K562 (cell line): ENCODE measurements at regions not wholly inside any gene's neighbourhood (a gene's known extent, or its start where the extent isn't known, plus 50 kb on each side); places are given as distances from the start of the nearest gene placed in this dataset.

Experiments
- ATAC-seq: fragments of 200-7000 bp; cut with Tn5 transposase; 3 replicates; pipeline ENCODE4 v1.9.1; 2020; ENCODE audit warnings: moderate library complexity
- BruUV-seq: library from RNA; stranded (reverse); fragments of 400-500 nt; replicated peaks from 2 replicates; lab custom pipeline; 2021; lab: Mats Ljungman, UMichigan
- CTCF ChIA-PET: fragments of 300-600 bp; formaldehyde crosslinking; extraction: SDS; loops from one replicate; lab custom pipeline; 2021; ENCODE audit warnings: low intra/inter-chr PET ratio; lab: Yijun Ruan, JAX
- POLR2A ChIA-PET: fragments of 300-600, 350-650 bp; sonication (Branson Sonifier 250); formaldehyde crosslinking; extraction: SDS; loops from one replicate; lab custom pipeline; 2021; ENCODE audit warnings: antibody characterized with exemption, inconsistent platforms; lab: Yijun Ruan, JAX
- DNase-seq, 4 experiments: peaks; one replicate each; pipeline versions ENCODE4 v3.0.0 to v3.0.0-alpha.2; 2011 to 2018; ENCODE audit warnings: low spot score in 3 of 4, mixed read lengths in 3 of 4; ENCODE audit errors: extremely low read depth in 1 of 4
- FAIRE-seq: peaks from 2 replicates; lab custom pipeline; 2011; peaks lifted over from hg19 to GRCh38; lab: Jason Lieb, UNC
- H2AFZ ChIP-seq: 2 replicates; pipeline ENCODE4 v1.6.0; 2011; ENCODE audit warnings: low read depth, low read length, control low read depth, inconsistent platforms
- H3K27ac ChIP-seq: fragments of 200-600 bp; 3 replicates; pipeline ENCODE4 v1.8.0; 2011; ENCODE audit warnings: low read depth, mild to moderate bottlenecking, control low read depth, inconsistent platforms, low read length, moderate library complexity, mixed read lengths; ENCODE audit errors: extremely low read depth
- H3K27me3 ChIP-seq, 2 experiments: fragments of 300-600 bp in 1 of 2; 2 replicates in 1 of 2; 3 replicates in 1 of 2; pipeline versions ENCODE4 v1.6.0 to v1.8.0; 2011; ENCODE audit warnings: inconsistent platforms in 2 of 2, low read length in 2 of 2, mild to moderate bottlenecking in 1 of 2, mixed read lengths in 1 of 2, moderate library complexity in 1 of 2; ENCODE audit not compliant: control insufficient read depth in 2 of 2, insufficient read depth in 2 of 2
- H3K36me3 ChIP-seq: fragments of 300-600 bp; 3 replicates; pipeline ENCODE4 v1.8.0; 2011; ENCODE audit warnings: mild to moderate bottlenecking, low read length, inconsistent platforms; ENCODE audit not compliant: control insufficient read depth, insufficient read depth
- H3K4me1 ChIP-seq, 2 experiments: fragments of 200-600 bp in 1 of 2; replicated peaks in 1 of 2; 2 replicates in 1 of 2; 3 replicates in 1 of 2; pipeline versions ENCODE4 v1.5.1 to v1.8.0; 2011; ENCODE audit warnings: inconsistent platforms in 2 of 2, low read length in 2 of 2, mild to moderate bottlenecking in 1 of 2, mixed read lengths in 1 of 2, moderate library complexity in 1 of 2; ENCODE audit not compliant: control insufficient read depth in 2 of 2, insufficient read depth in 2 of 2
- H3K4me2 ChIP-seq: 2 replicates; pipeline ENCODE4 v1.6.1; 2011; ENCODE audit warnings: low read length, control low read depth, inconsistent platforms, mixed read lengths; ENCODE audit not compliant: insufficient read depth
- H3K4me3 ChIP-seq: fragments of 200-600 bp; sonication (generic), shearing (Covaris generic); 2 replicates; pipeline ENCODE4 v1.5.1; 2016; ENCODE audit warnings: control low read depth, inconsistent platforms
- H3K79me2 ChIP-seq: fragments of 200-600 bp; 3 replicates; pipeline ENCODE4 v1.8.0; 2011; ENCODE audit warnings: low read length, inconsistent platforms; ENCODE audit not compliant: control insufficient read depth, insufficient read depth
- H3K9ac ChIP-seq, 2 experiments: 2 replicates each; pipeline versions ENCODE4 v1.6.0 to v1.6.1; 2011; ENCODE audit warnings: low read depth in 2 of 2, low read length in 2 of 2, control low read depth in 1 of 2, inconsistent platforms in 1 of 2, mild to moderate bottlenecking in 1 of 2, mixed read lengths in 1 of 2; ENCODE audit not compliant: insufficient read depth in 1 of 2
- H3K9me1 ChIP-seq: one replicate; pipeline ENCODE4 v1.6.0; 2011; ENCODE audit warnings: inconsistent platforms, mild to moderate bottlenecking, low read length, moderate library complexity; ENCODE audit not compliant: control insufficient read depth, insufficient read depth
- H3K9me3 ChIP-seq: replicated peaks from 2 replicates; pipeline ENCODE4 v1.5.1; 2011; ENCODE audit warnings: low read depth, low read length, inconsistent platforms; ENCODE audit not compliant: control insufficient read depth, insufficient read depth
- H4K20me1 ChIP-seq: replicated peaks from 2 replicates; pipeline ENCODE4 v1.6.1; 2011; ENCODE audit warnings: low read length, inconsistent platforms, mixed read lengths; ENCODE audit not compliant: control insufficient read depth, insufficient read depth
- ARID3B ChIP-seq: fragments of 250-450 bp; sonication (Bioruptor Pico); IDR thresholded peaks from 2 replicates; pipeline ENCODE4 v1.4.0; 2020; ENCODE audit warnings: borderline replicate concordance
- GATAD2A ChIP-seq: fragments of 450-650 bp; IDR thresholded peaks from 2 replicates; pipeline ENCODE4 v1.6.1; 2017
- HDAC8 ChIP-seq: fragments of 450-650 bp; IDR thresholded peaks from 2 replicates; pipeline ENCODE4 v1.6.1; 2016; ENCODE audit warnings: mild to moderate bottlenecking, missing genetic modification characterization, moderate library complexity, missing compliant biosample characterization
- HMBOX1 ChIP-seq: sonication (generic); IDR thresholded peaks from 2 replicates; pipeline ENCODE4 v1.6.1; 2016
- HNRNPK ChIP-seq: fragments of 200-400 bp; formaldehyde crosslinking; IDR thresholded peaks from one replicate; pipeline ENCODE4 v1.6.1; 2018; ENCODE audit warnings: mild to moderate bottlenecking, low read depth, low read length; ENCODE audit not compliant: poor library complexity, severe bottlenecking
- KLF16 ChIP-seq: IDR thresholded peaks from 2 replicates; pipeline ENCODE4 v1.6.1; 2016; ENCODE audit warnings: antibody characterized with exemption
- MCM3 ChIP-seq: fragments of 450-650 bp; IDR thresholded peaks from 2 replicates; pipeline ENCODE4 v1.6.1; 2016
- MECOM ChIP-seq: fragments of 250-450 bp; sonication (Bioruptor Pico); IDR thresholded peaks from 2 replicates; pipeline ENCODE4 v1.8.0; 2022; ENCODE audit warnings: inconsistent platforms
- NRF1 ChIP-seq, 2 experiments: fragments of 450-650 bp; IDR thresholded peaks in 1 of 2; conservative IDR thresholded peaks in 1 of 2; 2 replicates each; pipeline ENCODE4 v1.6.1; 2014; ENCODE audit warnings: mild to moderate bottlenecking in 2 of 2
- POLR2AphosphoS5 ChIP-seq: IDR thresholded peaks from 2 replicates; pipeline ENCODE4 v1.6.1; 2011; ENCODE audit warnings: mild to moderate bottlenecking, low read depth, low read length, moderate library complexity; ENCODE audit not compliant: control insufficient read depth, insufficient read depth
- RB1 ChIP-seq: fragments of 450-650 bp; IDR thresholded peaks from 2 replicates; pipeline ENCODE4 v1.6.1; 2017; ENCODE audit warnings: low read depth, mild to moderate bottlenecking
- ZNF165 ChIP-seq: fragments of 250-450 bp; sonication (Bioruptor Pico); IDR thresholded peaks from 2 replicates; pipeline ENCODE4 v1.4.0; 2020; ENCODE audit warnings: borderline replicate concordance
- ZNF280A ChIP-seq: fragments of 450-650 bp; IDR thresholded peaks from 2 replicates; pipeline ENCODE4 v1.6.1; 2018; ENCODE audit warnings: mild to moderate bottlenecking, low read depth; ENCODE audit not compliant: partially characterized antibody
- ZNF589 ChIP-seq: fragments of 200-800 bp; sonication (Bioruptor generic); IDR thresholded peaks from 2 replicates; pipeline ENCODE4 v1.6.1; 2016; ENCODE audit warnings: low read depth, missing genetic modification characterization, missing compliant biosample characterization
- ZNF717 ChIP-seq: fragments of 250-450 bp; sonication (Bioruptor Pico); IDR thresholded peaks from 2 replicates; pipeline ENCODE4 v1.5.0; 2021
- WGBS: fragments of 100-300 bp; shearing (Covaris generic); methylation state at CpG from one replicate; pipeline ENCODE4 v1.1.6; 2016; ENCODE audit warnings: low coverage, mixed read lengths; ENCODE audit not compliant: insufficient coverage; ENCODE audit errors: missing lambda C conversion rate; 5-methylcytosine and 5-hydroxymethylcytosine counted together
- in situ Hi-C: fragments of 300-500 bp; cut with MboI; formaldehyde crosslinking; loops from 4 replicates; pipeline ENCODE4 v1.15.0; 2018; ENCODE audit warnings: inconsistent platforms, mixed read lengths
- intact Hi-C: fragments of 100-400 bp; cut with micrococcal nuclease; formaldehyde crosslinking; loops from 2 replicates; pipeline ENCODE4 v1.14.2; 2022

GRCh38 chr13:34223984-34224383 lies 406.0 kb downstream of the RFC3 start:
- ChIA-PET POLR2A (no interaction called here), CTCF (no interaction called here)
- WGBS = 0% methylated on average over 2 of the region's 2 CpGs
- BruUV-seq = no TSS peak
- no peaks in the 10 kb centered on the region for H3K27me3 ChIP-seq
- intact Hi-C loops (no loop called here), in situ Hi-C loops (no loop called here)
- no peaks in the 10 kb centered on the region for H3K9me3 ChIP-seq
- H3K4me2 ChIP-seq = no peak overlapping the region
- no peaks in the 10 kb centered on the region for H3K4me1 ChIP-seq
- no peak for ATAC-seq
- no peaks in the 10 kb centered on the region for H3K79me2 ChIP-seq
- no peak overlapping the region for H2AFZ ChIP-seq
- no peak overlapping the region for H3K27ac ChIP-seq
- H3K9me1 ChIP-seq = no peaks in the 10 kb centered on the region
- TF ChIP-seq ZNF280A (no peak), ZNF589 (CRISPR knock-in tag) (no peak)
- no peaks in the 10 kb centered on the region for H4K20me1 ChIP-seq
- no peaks in the 10 kb centered on the region for H3K36me3 ChIP-seq
- no peak for FAIRE-seq
- no peak overlapping the region for H3K4me3 ChIP-seq
- DNase-seq = no peak
- H3K9ac ChIP-seq = no peak overlapping the region

GRCh38 chr13:34224877-34225276 lies 406.9 kb downstream of the RFC3 start:
- Histone ChIP-seq H3K9me3 (no peaks in the 10 kb centered on the region), H4K20me1 (no peaks in the 10 kb centered on the region), H3K36me3 (no peaks in the 10 kb centered on the region), H3K9me1 (no peaks in the 10 kb centered on the region), H3K27me3 (no peaks in the 10 kb centered on the region), H2AFZ (no peak overlapping the region), H3K9ac (no peak overlapping the region), H3K4me1 (no peaks in the 10 kb centered on the region), H3K4me2 (no peak overlapping the region), H3K79me2 (no peaks in the 10 kb centered on the region), H3K4me3 (no peak overlapping the region), H3K27ac (no peak overlapping the region)
- in situ Hi-C loops (no loop called here), intact Hi-C loops (no loop called here)
- no peak for FAIRE-seq
- BruUV-seq = no TSS peak
- TF ChIP-seq ZNF165 = no peak
- no peak for TF ChIP-seq GATAD2A
- no peak for TF ChIP-seq MCM3
- no peak for TF ChIP-seq ARID3B (CRISPR knock-in tag)
- TF ChIP-seq MECOM = no peak
- TF ChIP-seq HMBOX1 = no peak
- no peak for TF ChIP-seq NRF1 (conservative IDR thresholded peaks at IDR 0.05 in 1 of 2, IDR thresholded peaks at IDR 0.05 in 1 of 2)
- no peak for TF ChIP-seq POLR2AphosphoS5
- no peak for TF ChIP-seq HDAC8 (tag)
- no peak for TF ChIP-seq KLF16
- no peak for TF ChIP-seq ZNF717 (CRISPR knock-in tag)
- TF ChIP-seq RB1 = no peak
- TF ChIP-seq HNRNPK = no peak
- POLR2A ChIA-PET = no interaction called here
- WGBS = 0% methylated on average over 10 of the region's 10 CpGs
- CTCF ChIA-PET = no interaction called here
- no peak for DNase-seq
- ATAC-seq = no peak
